Osteoblast (primary cell): ENCODE measurements at regions not wholly inside any gene's neighbourhood (a gene's known extent, or its start where the extent isn't known, plus 50 kb on each side); places are given as distances from the start of the nearest gene placed in this dataset.
"Not testable (repeated sequence)": the region's sequence is repeated elsewhere in the genome, so short reads cannot be mapped to it uniquely, and the experiment has no call there.

Experiments used
- DNase-seq: peaks from one replicate; pipeline ENCODE4 v3.0.0; 2011; ENCODE audit warnings: low spot score, mixed read lengths; ENCODE audit not compliant: insufficient read length; ENCODE audit errors: missing footprints
- H2AFZ ChIP-seq: 2 replicates; pipeline ENCODE4 v1.6.0; 2011; ENCODE audit warnings: mild to moderate bottlenecking, low read length
- H3K27ac ChIP-seq: 2 replicates; pipeline ENCODE4 v1.5.1; 2011; ENCODE audit warnings: mild to moderate bottlenecking, low read depth, low read length, moderate library complexity
- H3K27me3 ChIP-seq: 2 replicates; pipeline ENCODE4 v1.6.0; 2012; ENCODE audit warnings: mild to moderate bottlenecking, control low read depth, inconsistent platforms, low read length, moderate library complexity; ENCODE audit not compliant: insufficient read depth
- H3K36me3 ChIP-seq: 2 replicates; pipeline ENCODE4 v1.5.1; 2011; ENCODE audit warnings: mild to moderate bottlenecking, low read length, control low read depth, moderate library complexity; ENCODE audit not compliant: insufficient read depth
- H3K4me1 ChIP-seq: 2 replicates; pipeline ENCODE4 v1.5.1; 2011; ENCODE audit warnings: mild to moderate bottlenecking, low read length, control low read depth, moderate library complexity; ENCODE audit not compliant: insufficient read depth
- H3K4me2 ChIP-seq: 2 replicates; pipeline ENCODE4 v1.6.0; 2011; ENCODE audit warnings: mild to moderate bottlenecking, low read length; ENCODE audit not compliant: insufficient read depth
- H3K4me3 ChIP-seq: fragments of 200-600 bp; sonication (generic); 3 replicates; pipeline ENCODE4 v1.5.1; 2012; ENCODE audit warnings: mild to moderate bottlenecking, low read length, inconsistent platforms; ENCODE audit not compliant: insufficient read depth
- H3K79me2 ChIP-seq: 2 replicates; pipeline ENCODE4 v1.6.0; 2012; ENCODE audit warnings: mild to moderate bottlenecking, low read length, control low read depth, inconsistent platforms; ENCODE audit not compliant: insufficient read depth
- H3K9me3 ChIP-seq: 2 replicates; pipeline ENCODE4 v1.5.1; 2011; ENCODE audit warnings: low read depth, low read length, control low read depth
- H4K20me1 ChIP-seq: 2 replicates; pipeline ENCODE4 v1.6.0; 2012; ENCODE audit warnings: mild to moderate bottlenecking, low read length, control low read depth; ENCODE audit not compliant: insufficient read depth
- TF ChIP-seq, protein P1 (sequence below): IDR thresholded peaks from 2 replicates; pipeline ENCODE4 v1.5.1; 2011; ENCODE audit warnings: mild to moderate bottlenecking, low read depth, low read length, moderate library complexity; ENCODE audit errors: extremely low read depth

DNA sequence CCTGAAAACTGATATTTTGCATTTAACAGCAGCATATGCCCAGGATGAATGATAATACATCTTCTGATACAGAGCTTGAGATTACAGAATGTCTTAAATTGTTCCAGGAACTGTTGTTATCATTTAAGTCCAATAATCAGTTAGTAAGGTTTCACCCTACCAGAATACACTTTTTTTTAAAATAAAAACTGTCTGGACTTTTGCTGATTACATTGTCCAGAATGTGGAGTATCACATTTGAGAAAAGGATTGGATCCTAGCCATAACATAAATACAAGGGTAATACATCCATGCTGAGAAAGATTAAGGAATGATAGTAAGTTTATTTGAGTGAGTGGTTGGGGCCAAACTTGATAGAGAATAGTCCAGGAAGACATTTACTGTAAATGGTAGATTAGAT lies 71.0 kb downstream of the SEPTIN7 start:
- H3K79me2 ChIP-seq = peaks cover 39% of the 10 kb centered on the region
- DNase-seq = no peak

GRCh38 chr7:35874886-35875285 lies 74.0 kb downstream of the SEPTIN7 start:
- Histone ChIP-seq H3K27me3 (no peaks in the 10 kb centered on the region), H2AFZ (no peak overlapping the region), H3K4me1 (peaks cover 27% of the 10 kb centered on the region), H3K36me3 (peaks cover 6% of the 10 kb centered on the region), H4K20me1 (no peaks in the 10 kb centered on the region), H3K79me2 (peaks cover 30% of the 10 kb centered on the region), H3K4me2 (no peak overlapping the region), H3K4me3 (no peak overlapping the region), H3K27ac (peak overlapping the region; percentile 78), H3K9me3 (no peaks in the 10 kb centered on the region)
- TF ChIP-seq, protein P1, sequence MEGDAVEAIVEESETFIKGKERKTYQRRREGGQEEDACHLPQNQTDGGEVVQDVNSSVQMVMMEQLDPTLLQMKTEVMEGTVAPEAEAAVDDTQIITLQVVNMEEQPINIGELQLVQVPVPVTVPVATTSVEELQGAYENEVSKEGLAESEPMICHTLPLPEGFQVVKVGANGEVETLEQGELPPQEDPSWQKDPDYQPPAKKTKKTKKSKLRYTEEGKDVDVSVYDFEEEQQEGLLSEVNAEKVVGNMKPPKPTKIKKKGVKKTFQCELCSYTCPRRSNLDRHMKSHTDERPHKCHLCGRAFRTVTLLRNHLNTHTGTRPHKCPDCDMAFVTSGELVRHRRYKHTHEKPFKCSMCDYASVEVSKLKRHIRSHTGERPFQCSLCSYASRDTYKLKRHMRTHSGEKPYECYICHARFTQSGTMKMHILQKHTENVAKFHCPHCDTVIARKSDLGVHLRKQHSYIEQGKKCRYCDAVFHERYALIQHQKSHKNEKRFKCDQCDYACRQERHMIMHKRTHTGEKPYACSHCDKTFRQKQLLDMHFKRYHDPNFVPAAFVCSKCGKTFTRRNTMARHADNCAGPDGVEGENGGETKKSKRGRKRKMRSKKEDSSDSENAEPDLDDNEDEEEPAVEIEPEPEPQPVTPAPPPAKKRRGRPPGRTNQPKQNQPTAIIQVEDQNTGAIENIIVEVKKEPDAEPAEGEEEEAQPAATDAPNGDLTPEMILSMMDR = no peak
- DNase-seq = no peak

More for the DNA sequence above, 71.0 kb downstream of the SEPTIN7 start:
- TF ChIP-seq, protein P1 = no peak
- peaks cover 35% of the 10 kb centered on the region for H3K4me1 ChIP-seq
- no peaks in the 10 kb centered on the region for H4K20me1 ChIP-seq
- no peak overlapping the region for H3K4me2 ChIP-seq
- H3K4me3 ChIP-seq = no peak overlapping the region
- H3K36me3 ChIP-seq = peaks cover 10% of the 10 kb centered on the region
- no peaks in the 10 kb centered on the region for H3K9me3 ChIP-seq
- no peak overlapping the region for H2AFZ ChIP-seq
- peak overlapping the region; percentile 45 for H3K27ac ChIP-seq
- H3K27me3 ChIP-seq = no peaks in the 10 kb centered on the region

GRCh38 chr7:35875292-35875691 lies 74.4 kb downstream of the SEPTIN7 start:
- Histone ChIP-seq H2AFZ (no peak overlapping the region), H3K4me2 (peak overlapping the region; percentile 35)

DNA sequence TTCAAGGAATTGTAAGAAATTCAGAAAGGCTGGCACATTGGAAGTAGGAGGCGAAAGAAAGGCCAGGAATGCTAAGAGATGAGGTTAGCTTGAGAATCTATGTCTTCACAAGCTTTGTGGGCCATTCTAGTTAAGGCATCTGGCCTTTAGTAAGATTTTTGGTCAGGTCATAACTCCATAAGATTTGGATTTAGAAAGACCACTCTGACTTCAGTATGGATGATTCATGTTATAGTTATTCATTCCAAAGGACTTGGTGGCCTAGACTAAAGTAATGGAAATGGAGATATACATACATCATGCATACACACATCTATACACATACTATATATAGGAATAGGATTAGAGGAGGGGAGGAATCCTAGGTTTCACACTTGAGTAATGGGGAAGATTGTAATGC lies 77.5 kb downstream of the SEPTIN7 start:
- no peaks in the 10 kb centered on the region for H3K9me3 ChIP-seq
- H3K4me2 ChIP-seq = no peak overlapping the region
- peaks cover 16% of the 10 kb centered on the region for H3K4me1 ChIP-seq
- no peak for DNase-seq
- TF ChIP-seq, protein P1 = no peak
- H3K4me3 ChIP-seq = no peak overlapping the region
- peaks cover 6% of the 10 kb centered on the region for H3K79me2 ChIP-seq
- H3K27me3 ChIP-seq = no peaks in the 10 kb centered on the region
- H2AFZ ChIP-seq = no peak overlapping the region
- H3K27ac ChIP-seq = no peak overlapping the region
- H3K36me3 ChIP-seq = peaks cover 14% of the 10 kb centered on the region
- no peaks in the 10 kb centered on the region for H4K20me1 ChIP-seq

More at GRCh38 chr7:35875292-35875691, 74.4 kb downstream of the SEPTIN7 start:
- TF ChIP-seq, protein P1 = no peak
- H3K4me3 ChIP-seq = no peak overlapping the region
- H4K20me1 ChIP-seq = no peaks in the 10 kb centered on the region
- H3K27me3 ChIP-seq = no peaks in the 10 kb centered on the region
- no peaks in the 10 kb centered on the region for H3K9me3 ChIP-seq
- peaks cover 6% of the 10 kb centered on the region for H3K36me3 ChIP-seq
- peak overlapping the region; percentile 78 for H3K27ac ChIP-seq
- H3K79me2 ChIP-seq = peaks cover 28% of the 10 kb centered on the region
- no peak for DNase-seq
- peaks cover 24% of the 10 kb centered on the region for H3K4me1 ChIP-seq

GRCh38 chr7:35887430-35887829 lies 86.6 kb downstream of the SEPTIN7 start:
- peaks cover 18% of the 10 kb centered on the region for H3K36me3 ChIP-seq
- H3K27ac ChIP-seq, H4K20me1 ChIP-seq, H3K4me2 ChIP-seq, DNase-seq, H2AFZ ChIP-seq, H3K9me3 ChIP-seq, H3K4me3 ChIP-seq, H3K79me2 ChIP-seq, H3K27me3 ChIP-seq, H3K4me1 ChIP-seq: not testable (repeated sequence)
